ENCODE measurements at regions not wholly inside any gene's neighbourhood (a gene's known extent, or its start where the extent isn't known, plus 50 kb on each side); places are given as distances from the start of the nearest gene placed in this dataset.

DNA sequence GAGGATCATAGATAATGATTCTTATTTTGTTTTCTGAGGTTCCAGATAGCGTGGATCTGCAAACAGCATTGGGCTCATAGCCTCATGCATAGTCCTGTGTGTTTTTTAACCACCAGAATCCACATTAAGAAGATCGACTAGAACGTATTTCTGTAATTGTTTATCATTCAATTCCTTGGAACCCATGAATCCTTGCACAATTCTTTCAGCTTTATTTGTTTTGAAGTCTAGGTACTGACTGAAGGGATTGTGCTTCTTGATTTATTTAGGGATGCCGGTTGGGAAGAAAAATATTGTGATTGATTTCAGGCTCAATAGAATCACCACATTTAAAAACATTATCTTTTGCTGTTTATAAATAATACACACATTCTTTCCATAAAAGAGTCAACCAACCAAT lies 314.6 kb upstream of the ZNF717 start:
- TF ChIP-seq POLR2A (IDR thresholded peaks at IDR 0.05; ENCODE audit: low read depth, low read length) (no peak), POLR2AphosphoS5 (IDR thresholded peaks at IDR 0.05; ENCODE audit: low read depth, low read length) (no peak)
